Erythroblast (primary cell): ENCODE measurements at regions not wholly inside any gene's neighbourhood (a gene's known extent, or its start where the extent isn't known, plus 50 kb on each side); places are given as distances from the start of the nearest gene placed in this dataset.

Experiments
- GATA1 ChIP-seq: IDR thresholded peaks from 2 replicates; pipeline ENCODE4 v1.6.1; 2011; ENCODE audit warnings: low read depth, mild to moderate bottlenecking, control low read depth, low read length, moderate library complexity
- POLR2A ChIP-seq: IDR thresholded peaks from 2 replicates; pipeline ENCODE4 v1.6.1; 2011; ENCODE audit warnings: mild to moderate bottlenecking, low read length

DNA sequence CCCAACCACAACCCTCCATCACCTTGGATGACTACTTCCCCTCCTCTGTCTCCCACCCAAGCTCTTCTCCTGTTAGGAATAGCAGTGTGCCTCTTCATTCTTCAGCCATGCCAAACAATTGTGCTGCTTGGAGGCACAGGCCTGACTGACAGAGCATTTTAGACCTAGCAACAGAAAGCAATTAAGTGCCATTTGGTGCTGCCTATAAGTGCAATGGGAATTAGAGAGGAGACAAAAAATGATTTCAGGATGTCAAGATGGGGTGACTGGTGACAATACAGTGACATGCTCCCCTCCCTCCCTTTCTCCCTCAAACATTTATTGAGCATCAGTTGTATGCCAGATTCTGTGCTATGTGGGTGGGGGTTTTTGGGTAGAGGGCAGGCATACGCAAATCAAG is 322.6 kb upstream of the MOCS1 start:
- TF ChIP-seq POLR2A (no peak), GATA1 (no peak)
